Peyer's patch (tissue), 4 donors: ENCODE measurements at regions not wholly inside any gene's neighbourhood (a gene's known extent, or its start where the extent isn't known, plus 50 kb on each side); places are given as distances from the start of the nearest gene placed in this dataset.

Source experiments
- POLR2A ChIP-seq, 2 donors: fragments of 450-650 bp; IDR thresholded peaks; one replicate each; pipeline ENCODE4 v1.5.1; 2017; ENCODE audit warnings: antibody characterized with exemption in 2 of 2, mild to moderate bottlenecking in 2 of 2, moderate library complexity in 2 of 2
- TF ChIP-seq, protein P1 (sequence below), 6 experiments: fragments of 450-650 bp in 4 of 6; fragments of 200-600 bp in 2 of 6; sonication (generic) in 1 of 6; IDR thresholded peaks; one replicate each; pipeline ENCODE4 v1.5.1; 2017 to 2019; ENCODE audit warnings: antibody characterized with exemption in 6 of 6, mild to moderate bottlenecking in 3 of 6, moderate library complexity in 1 of 6

DNA sequence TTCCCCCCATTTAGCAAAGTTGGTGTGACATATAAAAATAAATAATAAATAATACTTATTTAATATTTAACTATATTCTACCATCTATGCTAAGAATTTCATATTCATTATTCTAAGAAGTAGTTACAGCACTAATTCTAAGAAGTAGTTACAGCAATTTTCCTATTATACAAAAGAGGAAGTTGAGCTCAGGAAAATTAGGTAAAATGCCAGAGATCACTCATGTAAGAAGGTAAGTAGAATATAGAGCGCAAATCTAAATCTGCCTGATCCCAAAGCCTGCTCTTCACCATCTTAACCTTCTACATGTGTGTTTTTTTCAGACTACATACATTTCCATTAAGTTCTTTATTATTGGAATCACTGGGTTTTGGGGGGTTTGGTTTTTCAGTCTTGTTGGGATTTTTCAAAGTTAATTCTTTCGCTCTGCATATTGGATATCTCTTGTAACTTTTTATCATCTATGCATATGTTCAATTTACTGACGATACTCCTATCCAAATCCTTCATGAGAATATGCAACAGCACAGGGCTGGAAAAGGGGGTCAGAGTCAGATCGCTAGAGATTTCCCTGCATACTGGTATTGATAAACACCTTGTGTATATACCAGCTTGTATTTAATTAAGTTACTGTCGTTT, 852.1 kb downstream of the MAT2B start:
- TF ChIP-seq, protein P1, sequence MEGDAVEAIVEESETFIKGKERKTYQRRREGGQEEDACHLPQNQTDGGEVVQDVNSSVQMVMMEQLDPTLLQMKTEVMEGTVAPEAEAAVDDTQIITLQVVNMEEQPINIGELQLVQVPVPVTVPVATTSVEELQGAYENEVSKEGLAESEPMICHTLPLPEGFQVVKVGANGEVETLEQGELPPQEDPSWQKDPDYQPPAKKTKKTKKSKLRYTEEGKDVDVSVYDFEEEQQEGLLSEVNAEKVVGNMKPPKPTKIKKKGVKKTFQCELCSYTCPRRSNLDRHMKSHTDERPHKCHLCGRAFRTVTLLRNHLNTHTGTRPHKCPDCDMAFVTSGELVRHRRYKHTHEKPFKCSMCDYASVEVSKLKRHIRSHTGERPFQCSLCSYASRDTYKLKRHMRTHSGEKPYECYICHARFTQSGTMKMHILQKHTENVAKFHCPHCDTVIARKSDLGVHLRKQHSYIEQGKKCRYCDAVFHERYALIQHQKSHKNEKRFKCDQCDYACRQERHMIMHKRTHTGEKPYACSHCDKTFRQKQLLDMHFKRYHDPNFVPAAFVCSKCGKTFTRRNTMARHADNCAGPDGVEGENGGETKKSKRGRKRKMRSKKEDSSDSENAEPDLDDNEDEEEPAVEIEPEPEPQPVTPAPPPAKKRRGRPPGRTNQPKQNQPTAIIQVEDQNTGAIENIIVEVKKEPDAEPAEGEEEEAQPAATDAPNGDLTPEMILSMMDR (IDR thresholded peaks at IDR 0.05) = no peak
- TF ChIP-seq POLR2A (IDR thresholded peaks at IDR 0.05) = no peak
